HG03064 (cell line): ENCODE measurements at regions not wholly inside any gene's neighbourhood (a gene's known extent, or its start where the extent isn't known, plus 50 kb on each side); places are given as distances from the start of the nearest gene placed in this dataset.
"Not testable (repeated sequence)": the region's sequence is repeated elsewhere in the genome, so short reads cannot be mapped to it uniquely, and the experiment has no call there.

ENCODE experiments used
- ATAC-seq: cut with Tn5 transposase; IDR thresholded peaks from one replicate; pipeline ENCODE4 v1.9.1; 2021; ENCODE audit warnings: low read depth; ENCODE audit not compliant: unreplicated experiment

DNA sequence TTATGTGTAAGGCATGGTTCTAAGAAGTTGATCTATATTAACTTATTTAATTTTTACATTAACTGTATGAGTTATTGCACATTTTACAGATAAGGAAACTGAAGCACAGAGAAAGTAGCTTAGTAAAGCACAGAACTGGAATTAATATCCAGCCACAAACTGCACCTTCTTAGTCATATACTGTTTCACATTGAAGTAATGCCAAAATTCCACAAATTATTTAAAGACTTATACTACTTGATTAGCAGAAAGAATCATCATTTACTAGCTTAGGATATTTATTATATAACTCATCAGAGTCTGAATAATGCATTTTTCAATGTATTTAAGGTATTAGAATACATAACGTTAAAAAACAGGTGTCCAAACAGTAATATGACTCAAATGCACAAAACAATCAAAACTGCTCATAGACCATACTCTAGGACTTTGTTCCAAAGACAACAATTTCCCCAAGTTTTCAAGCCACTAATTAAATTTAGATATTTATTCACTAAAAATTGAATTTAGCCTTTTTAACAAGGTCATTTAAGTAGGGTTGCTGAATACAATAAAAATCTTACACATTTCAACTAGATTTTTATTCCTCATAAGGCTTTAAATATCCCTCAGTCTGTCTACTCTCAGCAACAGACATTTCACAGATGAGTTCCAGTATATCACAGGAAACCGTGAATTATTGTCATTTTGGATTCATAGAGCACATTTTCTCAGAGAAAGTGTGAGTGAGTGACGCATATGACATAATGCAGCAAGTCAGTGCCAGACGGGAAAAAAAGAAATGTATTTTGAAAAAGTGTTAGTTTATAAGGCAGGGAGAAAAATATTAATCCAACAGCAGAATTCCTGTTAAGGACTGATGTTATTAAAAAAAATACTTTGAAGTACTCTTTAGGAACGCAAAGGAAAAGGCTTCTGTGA lies 782.5 kb downstream of the TMTC2 start:
- no peak for ATAC-seq

DNA sequence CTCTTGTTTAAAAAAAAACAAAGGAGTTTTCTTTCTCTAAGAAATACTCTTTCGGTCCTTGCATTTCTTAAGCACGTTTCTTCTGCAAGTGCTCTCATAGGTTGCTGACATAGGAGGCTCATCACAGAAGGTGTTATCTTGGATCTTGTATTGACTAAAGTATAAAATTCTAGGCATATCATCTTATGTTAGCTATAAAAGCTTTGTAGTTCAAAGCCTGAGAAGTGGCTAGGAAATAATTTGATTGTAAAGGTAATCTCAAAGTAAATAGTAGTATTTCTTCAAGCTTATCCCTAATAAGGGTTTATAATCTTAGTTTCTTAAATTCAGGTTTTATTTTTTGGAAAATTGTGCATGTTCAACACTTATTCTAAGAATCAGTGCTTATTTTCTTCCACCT lies 778.9 kb downstream of the TMTC2 start:
- ATAC-seq: no peak

DNA sequence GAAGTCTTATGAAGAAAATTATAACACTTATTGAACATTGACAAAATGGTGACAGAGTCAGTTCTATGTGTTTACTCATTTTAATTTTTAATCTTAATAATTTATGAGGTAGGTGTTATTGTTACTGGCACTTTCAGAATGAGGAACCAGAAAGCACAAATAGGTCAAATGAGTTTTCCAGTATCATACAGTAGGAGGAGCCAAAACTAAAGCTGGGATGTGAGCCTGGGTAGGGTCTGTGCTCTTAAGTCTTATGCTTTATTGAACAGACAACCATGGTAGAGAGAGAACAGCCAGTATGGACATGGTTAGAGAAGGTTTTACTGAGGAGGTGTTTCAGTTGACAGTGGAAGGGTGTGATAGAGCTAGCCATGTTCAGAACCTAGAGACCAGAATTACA lies 775.7 kb downstream of the TMTC2 start:
- no peak for ATAC-seq

DNA sequence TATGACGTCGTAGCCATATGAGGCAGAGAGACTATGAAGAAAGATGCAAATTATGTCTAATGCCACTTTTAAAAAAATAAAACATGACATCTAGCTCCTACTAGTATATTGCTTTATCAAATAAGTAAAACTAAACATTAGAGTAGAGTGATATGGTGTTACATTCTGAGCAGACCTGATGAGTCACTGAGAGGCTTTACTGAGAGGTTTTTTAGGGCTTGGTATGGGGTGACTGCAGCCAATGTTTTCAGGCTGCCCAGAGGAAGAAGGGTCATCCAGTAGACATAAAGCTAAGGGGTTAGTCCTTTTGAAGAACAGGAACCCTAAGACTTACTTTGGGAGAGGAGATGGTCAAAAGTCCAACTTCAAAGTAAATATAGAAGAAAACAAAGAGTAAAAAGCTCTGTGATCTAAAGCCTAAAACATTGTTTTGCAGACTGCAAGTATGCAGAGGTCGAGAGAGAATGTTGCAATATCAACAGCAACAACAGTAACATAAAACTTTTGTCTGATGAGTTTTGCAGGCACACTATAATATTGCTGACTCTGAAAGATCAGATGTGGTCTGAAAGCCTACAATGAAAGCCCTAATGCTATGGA lies 774.7 kb downstream of the TMTC2 start:
- ATAC-seq: no peak

DNA sequence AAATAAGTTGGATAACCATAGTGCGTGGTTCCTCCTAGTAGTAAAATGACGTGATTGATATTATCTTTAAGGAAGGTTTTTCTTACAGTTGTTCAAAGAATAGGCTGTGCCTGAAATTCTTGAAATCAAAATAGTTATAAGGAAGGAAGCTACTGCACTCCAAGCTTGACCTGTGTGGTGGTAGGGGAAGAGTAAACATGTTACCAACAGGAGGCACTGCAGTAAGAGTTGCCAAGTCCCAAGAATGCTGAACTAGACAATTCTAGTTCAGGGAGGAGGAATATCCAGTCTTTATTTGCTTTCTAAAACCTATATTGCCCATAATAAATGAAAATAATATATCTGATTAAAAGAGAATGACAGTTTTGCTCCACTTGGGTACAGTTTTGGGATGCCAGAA lies 764.5 kb downstream of the TMTC2 start:
- no peak for ATAC-seq

DNA sequence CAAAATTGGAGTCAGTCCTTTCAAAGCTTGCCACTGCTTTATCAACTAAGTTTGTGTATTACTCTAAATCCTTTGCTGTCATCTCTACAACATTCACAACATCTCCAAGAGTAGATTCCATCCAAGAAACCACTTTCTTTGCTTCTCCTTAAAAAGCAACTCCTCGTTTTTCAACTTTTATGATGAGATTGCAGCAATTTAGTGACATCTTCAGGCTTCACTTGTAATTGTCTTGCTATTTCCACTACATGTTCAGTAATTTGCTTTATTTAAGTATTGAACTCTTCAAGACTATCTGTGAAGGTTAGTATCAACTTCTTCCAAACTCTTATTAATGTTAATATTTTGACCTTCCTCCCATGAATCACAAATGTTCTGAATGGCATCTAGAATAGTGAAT lies 747.9 kb downstream of the TMTC2 start:
- ATAC-seq: no peak

DNA sequence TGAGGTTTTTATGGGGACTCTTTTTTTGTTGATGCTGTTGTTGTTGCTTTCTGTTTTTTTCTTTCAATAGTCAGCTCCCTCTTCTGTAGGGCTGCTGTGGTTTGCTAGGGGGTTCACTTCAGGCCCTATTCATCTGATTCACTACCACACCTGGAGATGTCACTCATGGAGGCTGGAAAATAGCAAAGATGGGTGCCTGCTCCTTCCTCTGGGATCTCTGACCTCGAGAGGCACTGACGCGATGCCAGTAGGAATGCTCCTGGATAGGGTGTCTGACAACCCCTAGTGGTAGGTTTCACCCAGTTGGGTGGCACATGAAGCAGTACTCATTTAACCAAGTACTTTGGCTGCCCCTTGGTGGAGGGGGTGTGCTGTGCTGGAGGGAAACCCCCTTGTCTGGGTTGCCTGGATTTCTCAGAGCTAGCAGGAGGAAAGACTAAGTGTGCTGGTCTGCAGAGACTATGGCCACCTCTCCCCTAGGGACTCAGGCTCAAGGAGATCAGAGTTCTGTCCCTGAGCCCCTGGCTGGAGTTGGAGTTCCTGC lies 745.5 kb downstream of the TMTC2 start:
- ATAC-seq: no peak

DNA sequence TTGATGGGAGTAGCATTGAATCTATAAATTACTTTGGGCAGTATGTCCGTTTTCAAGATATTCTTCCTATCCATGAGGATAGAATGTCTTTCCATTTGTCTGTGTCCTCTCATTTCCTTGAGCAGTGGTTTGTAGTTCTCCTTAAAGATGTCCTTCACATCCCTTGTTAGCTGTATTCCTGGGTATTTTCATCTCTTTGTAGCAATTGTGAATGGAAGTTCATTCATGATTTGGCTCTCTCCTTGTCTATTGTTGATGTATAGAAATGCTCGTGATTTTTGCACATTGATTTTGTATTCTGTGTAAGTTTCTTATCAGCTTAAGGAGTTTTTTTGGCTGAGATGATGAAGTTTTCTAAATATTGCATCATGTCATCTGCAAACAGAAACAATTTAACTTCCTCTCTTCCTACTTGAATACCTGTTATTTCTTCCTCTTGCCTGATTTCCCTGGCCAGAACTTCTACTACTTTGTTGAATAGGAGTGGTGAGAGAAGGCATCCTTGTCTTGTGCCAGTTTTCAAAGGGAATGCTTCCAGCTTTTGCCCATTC lies 741.0 kb downstream of the TMTC2 start:
- ATAC-seq: not testable (repeated sequence)

DNA sequence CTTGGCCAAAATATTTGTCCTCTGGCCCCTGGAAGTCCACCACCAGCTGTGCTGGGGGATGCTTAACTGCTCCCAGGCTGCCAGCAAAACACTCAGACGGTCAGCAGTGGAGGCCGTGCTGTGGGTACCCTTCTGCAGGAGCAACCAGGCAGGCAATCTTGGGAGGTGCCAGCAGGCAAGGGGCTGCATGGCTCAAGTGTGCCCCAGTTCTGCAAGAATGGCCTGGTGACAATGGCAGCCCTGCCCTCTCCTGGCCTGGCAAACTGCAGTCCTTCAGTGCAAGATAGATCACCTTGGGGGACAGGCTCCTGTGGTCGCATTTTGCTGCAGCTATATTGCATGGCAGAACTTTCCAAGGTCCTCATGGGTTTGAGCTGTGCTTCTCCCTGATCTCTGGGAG lies 728.3 kb downstream of the TMTC2 start:
- no peak for ATAC-seq

DNA sequence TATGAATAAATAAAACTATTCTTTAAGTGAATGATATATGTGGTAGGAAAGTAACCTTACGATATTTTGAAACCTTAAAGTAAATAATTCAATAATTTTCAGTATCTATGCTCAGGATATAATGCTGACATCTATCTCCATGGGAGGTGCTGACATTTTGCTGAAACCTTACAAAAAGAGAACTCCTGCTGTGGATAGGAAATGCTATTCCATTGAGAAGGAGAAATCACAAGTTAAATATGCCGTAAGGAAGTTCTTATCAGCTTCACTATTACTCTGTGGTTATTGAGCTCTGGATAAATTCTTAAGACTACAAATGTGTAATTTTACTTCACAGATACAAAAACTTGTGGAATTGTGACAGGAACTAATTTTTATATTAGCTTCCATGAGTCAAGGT lies 722.1 kb downstream of the TMTC2 start:
- ATAC-seq: no peak

DNA sequence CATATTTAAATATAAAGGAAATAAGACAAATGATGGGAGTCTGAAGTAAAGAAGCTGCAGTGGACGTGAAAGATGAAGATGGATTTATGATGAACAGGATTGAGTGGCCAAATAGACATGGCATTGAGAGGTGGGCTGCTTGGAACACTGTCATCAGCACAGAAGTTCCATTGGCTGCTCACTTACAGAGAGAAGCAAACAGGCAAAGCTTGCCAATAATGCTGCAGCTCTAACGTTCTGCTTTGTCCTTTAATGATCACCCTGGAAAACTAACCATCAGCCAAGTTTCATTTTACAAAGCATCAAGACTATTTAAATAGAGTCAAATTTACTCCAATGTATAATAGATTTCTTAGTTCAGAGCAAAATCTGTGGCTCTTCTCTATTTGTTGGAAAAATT lies 721.4 kb downstream of the TMTC2 start:
- no peak for ATAC-seq

DNA sequence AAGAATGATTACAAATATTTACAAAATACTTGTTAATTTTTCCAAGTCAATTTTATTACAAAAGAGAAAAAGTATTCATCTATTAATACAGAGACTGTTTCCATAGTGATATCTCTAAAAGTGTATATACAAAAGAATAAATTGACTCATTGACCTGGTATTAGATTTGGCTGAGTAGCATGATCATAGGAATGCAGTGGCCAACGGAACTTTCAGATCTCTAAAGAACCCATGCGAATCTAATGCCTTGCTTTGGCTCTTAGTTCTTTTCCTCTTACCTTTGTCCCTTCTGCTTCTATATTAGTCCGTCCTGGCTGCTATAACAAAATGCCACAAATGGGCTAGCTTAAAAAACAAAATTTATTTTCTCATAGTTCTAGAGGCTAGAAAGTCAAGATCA lies 717.8 kb downstream of the TMTC2 start:
- no peak for ATAC-seq

DNA sequence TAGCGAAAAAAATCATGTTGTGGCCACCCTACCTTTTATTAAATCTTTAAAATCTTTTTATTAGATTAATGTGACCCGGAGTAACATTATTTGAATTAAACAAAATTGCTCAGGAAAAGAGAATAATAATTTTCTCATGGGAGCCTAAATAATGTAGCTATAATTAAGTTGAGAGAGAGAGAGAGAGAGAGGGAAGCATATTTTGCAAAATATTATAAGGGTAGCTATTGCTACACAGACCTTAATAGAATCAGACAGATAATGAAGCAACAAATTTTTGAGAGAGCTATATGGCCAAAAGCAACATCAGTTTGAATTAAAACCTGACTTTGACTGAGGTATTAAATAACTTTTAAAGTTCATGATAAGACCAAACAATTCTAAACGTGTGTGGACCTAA lies 703.5 kb downstream of the TMTC2 start:
- ATAC-seq: no peak

DNA sequence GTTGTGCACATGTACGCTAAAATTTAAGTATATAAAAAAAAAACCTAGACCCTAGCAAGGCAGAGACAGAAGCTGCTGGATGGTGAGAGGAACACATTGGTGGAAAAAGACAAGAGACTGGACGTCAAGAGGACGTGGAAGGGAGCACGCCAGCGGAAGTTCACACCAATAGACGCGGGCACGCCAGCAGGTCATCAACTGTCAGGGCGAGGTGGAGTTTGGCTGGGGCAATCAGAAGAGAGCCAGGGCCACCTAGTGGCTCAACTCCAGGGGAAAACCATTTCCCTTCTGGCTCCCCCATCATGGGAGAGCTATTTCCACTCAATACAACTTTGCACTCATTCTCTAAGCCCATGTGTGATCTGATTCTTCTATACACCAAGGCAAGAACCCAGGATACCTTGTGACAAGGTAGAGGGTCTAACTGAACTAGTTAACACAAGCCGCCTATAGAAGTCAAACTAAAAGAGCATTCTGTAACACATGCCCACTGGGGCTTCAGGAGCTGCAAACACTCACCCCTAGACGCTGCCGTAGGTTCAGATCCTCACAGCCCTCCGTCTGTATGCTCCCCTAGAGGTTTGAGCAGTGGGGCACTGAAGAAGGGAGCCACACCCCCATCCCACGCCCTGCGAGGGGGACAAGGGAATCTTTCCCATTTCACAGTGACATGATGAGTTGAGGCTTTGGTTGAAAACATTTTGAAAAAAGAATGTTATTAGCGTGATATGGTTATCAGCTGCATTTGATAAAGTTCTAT lies 702.7 kb downstream of the TMTC2 start:
- ATAC-seq: no peak

DNA sequence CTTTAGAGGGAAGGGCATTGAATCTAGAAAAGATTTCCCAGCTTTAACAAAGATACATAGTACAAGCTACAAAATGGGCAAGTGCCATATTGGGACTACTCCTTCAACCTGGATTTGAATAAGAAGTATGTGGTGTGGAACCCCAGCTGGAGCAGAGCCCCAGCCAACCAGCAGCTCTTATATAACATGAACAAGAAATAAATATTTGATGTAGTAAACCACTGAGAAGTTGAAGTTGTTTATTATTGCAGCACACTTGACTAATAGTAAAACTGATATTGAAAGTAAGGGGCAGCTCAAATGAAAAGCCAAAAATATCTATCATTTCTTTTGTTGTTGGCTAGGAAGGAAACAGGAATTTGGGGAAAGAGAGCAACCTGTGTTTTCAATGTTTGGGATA lies 701.8 kb downstream of the TMTC2 start:
- ATAC-seq: peak; percentile 45

DNA sequence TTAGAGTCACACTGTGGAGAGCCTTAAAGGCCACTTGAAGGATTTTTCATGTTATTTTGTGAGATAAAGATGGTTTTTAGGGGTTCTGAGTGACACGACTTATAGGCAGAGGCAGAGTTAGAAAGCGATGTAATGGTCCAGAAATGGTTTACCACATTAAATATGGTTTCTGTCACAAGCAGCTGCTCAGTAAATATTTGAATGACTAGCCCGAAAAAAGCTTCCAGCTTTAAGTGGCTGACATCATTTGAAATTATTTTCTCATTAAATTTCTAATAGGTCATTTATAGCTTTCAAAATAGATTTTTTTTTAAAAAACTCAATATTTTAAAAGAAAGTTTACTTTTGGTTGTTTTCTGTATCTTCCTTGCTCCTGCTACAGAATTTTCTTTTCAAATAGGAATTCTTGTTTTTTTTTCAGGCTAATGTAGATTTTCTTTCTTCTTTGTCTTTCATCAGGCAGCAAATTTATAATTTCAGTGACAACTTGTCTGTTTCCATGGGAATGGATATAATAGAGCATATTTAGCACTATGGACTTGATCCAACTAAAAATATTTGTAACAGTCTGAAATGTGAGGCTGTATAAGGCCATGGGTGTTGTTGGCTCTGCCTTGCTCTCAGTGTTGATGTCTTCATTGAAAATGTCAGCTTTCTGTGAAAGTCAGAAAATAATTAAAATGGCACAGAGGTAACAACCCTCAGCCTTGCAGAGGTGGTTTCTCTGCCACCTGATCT lies 700.0 kb downstream of the TMTC2 start:
- no peak for ATAC-seq

DNA sequence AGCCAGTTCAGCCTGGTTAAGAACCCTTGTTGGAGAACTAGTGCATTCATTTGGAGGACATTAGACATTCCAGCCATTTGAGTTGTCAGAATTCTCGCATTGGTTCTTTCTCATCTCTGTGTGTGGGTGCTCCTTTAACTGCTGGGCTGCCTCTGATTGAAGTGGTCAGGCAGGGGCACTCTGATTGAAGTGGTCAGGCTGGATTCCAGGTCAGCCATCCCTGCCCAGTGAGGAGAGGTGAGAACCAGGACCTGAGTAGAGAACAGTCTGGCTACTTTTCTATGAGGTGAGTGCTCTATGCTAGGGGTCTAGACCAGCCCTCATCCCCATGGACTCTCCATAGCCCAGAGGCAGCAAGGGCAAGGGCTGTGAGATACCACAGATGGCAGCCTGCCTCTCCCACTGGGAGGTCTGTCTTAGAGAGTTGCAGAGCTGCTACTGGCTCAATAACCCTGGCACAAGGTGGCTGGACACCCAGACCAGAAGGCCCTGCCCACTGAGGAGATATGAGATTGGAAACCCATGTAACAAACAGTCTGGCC lies 691.6 kb downstream of the TMTC2 start:
- no peak for ATAC-seq

DNA sequence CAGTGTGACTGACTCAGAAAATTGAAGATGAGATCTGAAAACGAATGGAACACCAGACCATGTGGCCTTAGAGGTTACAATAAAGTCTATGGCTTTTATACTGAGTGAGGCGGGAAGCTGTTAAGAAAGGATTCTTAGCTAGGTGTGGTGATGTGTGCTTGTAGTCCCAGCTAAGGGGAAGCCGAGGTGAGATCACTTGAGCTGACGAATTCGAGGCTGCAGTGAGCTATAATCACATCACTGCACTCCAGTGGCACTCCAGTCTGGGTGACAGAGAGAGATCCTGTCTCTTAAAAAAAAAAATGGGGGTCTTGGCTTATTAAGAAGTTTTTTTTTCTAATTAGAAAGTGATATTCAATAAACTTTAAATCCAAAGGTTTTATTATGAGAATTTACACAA lies 678.6 kb downstream of the TMTC2 start:
- no peak for ATAC-seq

DNA sequence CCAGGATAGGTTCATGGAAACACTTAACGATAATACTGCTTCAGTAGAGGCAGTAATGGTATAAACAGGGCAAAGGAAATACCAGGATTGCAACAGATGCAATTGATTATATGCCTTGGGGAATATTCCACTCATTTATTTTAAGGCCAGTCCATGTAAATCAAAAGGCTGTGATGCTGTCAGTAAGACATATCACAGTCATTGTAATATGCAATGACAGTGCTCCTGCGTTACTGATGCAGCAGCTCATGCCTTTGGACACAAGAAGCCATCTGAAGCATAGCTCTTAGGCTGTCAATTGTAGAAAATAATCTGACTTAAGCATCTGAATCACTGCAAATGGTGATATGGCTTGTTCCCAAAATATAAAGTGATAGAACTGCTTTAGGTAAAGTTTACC lies 674.8 kb downstream of the TMTC2 start:
- no peak for ATAC-seq

DNA sequence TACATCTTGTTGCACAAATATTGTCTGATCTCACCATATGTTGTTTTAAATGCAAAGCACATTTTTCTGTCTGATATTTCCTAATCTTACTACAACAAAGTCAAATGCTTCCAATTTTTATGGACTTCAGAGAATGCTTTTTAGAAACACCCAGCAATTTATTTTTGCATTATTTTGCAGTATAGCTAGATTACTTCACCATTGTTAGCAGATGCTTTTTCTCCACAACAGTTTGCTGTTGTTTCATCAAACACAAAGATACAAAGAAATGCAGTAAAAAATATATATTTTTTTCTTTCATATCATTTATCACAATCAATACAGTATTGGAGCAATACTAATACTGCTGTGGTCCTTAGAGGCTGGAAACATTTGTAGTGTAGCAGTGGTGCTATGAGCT lies 674.4 kb downstream of the TMTC2 start:
- ATAC-seq: no peak
